HG03439 (cell line): ENCODE measurements at regions not wholly inside any gene's neighbourhood (a gene's known extent, or its start where the extent isn't known, plus 50 kb on each side); places are given as distances from the start of the nearest gene placed in this dataset.
"Not testable (repeated sequence)": the region's sequence is repeated elsewhere in the genome, so short reads cannot be mapped to it uniquely, and the experiment has no call there.

ENCODE experiments used
- ATAC-seq: cut with Tn5 transposase; IDR thresholded peaks from one replicate; pipeline ENCODE4 v1.9.1; 2021; ENCODE audit warnings: mild to moderate bottlenecking, moderate library complexity; ENCODE audit not compliant: unreplicated experiment

DNA sequence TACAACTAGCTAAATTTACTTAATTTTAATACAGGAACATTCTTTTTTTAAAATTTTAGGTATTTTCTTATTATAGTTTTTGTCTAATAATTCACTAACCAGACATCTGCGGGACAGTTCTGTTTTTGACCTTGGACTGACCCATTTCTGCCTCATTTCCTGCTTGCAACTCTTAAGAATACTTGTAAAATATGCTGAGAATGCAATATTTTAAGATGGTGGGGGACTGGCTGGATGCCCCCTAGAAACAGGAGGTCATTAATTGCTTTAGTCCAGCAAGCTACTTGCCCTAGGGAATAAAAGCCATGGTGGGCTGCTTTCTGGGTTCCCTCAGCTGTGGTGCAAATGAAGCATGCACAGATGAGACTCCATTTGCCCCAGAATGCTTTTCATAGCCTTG, 2348.4 kb downstream of the PCDH7 start:
- ATAC-seq, result no peak

DNA sequence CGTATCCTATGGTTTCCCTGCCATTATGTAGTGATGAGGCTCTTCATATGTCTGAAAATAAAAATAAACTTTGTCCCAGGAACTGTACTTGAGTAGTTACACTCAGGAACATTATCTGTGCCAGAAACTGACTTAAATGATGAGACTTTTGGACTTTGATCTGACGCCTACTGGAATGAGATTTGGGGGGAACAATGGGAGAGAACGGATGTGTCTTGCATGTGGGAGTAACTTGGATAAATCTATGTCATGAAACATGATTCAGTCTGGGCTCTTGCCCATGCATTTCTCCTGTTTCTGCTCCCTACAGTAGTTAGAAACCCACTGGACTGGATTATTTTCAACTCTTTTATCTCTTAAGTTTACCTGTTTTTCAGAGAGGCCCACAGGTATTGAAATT, 2351.4 kb downstream of the PCDH7 start:
- ATAC-seq, result no peak

DNA sequence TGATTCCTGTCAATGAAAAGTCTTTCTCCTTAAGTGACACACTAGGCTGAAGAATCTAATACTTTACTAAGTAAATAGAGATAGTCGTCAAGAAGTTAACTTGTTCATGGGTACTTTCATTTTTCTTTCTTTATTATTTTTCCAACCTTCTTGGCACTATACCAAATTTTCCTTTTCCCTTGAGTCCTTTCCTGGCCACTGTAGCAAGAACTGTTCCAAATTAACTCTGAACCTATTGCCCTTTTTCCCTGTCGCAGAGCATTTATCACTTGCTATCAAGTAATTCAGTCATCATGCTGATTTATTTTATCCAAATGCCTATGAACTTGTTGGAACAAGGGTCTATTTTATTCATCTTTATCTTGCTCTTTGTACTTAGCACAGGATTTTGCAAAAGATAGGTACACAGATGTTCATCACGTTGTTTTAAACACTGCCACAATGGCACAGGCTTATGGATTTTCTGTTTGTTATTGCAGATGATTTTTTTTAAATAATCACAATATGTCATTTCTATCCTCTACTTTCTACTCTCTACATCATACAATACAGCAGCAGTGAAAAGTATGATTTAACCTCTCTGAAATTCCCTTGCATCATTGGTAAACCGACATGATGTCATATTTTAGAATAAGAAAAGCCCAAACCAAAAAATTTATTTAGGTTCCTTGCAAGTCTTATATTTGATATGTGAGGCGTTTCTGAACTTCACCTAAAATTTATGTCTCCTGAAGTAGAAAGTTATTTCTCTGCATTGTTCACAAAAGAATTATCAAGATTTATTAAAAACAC, 2352.3 kb downstream of the PCDH7 start:
- ATAC-seq, result no peak

DNA sequence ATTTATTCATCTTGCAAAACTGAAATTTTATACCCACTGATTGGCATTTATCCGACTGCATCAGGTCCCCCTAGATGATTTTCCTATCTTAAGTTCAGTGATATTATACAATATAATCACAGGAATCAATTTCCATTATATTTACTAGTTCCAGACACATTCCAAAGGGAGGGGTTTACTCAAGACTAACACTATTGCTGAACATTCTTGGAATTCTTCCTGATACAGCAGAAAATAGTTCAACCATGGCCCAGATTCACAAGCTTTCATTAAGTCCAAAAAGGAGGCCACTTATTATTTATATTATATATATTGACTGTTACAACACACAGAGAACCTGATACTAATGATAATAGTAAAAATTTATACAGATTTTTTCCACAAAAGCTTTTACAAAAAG, 2353.6 kb downstream of the PCDH7 start:
- no peak for ATAC-seq

DNA sequence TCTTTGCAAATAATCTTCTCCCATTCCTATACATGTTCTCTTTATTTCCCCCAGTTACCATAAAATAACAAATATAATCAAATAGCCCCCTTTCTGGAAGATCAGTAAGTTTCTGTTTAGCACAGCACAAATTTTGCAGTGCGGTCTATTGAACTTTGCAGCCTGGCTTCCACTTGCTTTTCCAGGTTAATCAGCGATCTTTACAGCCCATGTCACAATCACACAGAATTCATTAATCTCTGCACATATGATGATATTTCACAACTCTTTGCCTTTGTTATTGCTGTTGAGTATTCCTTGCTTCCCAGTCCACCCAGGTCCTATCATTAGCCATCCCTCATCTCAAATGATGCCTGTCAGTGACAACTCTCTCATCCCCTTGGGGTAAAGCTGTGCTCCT, 2358.0 kb downstream of the PCDH7 start:
- ATAC-seq, result no peak

DNA sequence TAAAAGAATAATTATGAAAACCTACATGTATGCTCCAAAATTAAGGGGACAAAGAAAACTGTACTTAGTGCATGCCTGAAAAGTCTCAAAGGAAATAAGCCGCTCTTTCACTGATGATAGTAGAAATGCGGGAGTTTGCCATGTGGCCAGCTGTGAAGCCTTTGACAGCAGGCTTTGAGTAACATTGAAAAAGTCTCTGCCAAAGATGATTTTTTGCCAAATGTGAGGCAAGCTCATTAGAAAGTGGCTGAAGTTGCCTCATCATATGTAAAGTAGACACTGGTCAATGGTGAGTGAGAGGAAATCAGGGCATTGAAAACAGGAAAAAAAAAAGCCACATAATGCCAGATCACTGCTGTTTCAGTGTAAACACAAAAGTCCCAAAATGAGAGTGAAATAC, 2360.1 kb downstream of the PCDH7 start:
- ATAC-seq, result no peak

DNA sequence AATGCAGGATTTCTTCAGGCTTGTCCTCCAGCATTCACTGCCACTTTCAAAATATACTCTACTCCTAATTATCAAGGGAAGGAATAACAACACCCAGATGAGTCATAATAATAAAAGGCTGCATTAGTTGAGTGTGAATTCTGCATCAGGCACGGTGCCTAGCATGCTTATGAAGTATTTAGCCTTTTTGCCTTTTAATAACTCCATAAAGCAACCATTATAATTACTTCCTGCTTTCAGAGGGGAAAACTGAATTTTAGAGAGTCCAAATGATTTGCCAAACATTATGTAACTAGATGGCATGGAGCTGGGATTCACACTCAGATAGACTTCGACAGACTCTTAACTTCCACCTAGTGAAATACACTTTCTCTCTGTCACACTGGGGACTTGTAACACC, 2365.5 kb downstream of the PCDH7 start:
- ATAC-seq, result no peak

DNA sequence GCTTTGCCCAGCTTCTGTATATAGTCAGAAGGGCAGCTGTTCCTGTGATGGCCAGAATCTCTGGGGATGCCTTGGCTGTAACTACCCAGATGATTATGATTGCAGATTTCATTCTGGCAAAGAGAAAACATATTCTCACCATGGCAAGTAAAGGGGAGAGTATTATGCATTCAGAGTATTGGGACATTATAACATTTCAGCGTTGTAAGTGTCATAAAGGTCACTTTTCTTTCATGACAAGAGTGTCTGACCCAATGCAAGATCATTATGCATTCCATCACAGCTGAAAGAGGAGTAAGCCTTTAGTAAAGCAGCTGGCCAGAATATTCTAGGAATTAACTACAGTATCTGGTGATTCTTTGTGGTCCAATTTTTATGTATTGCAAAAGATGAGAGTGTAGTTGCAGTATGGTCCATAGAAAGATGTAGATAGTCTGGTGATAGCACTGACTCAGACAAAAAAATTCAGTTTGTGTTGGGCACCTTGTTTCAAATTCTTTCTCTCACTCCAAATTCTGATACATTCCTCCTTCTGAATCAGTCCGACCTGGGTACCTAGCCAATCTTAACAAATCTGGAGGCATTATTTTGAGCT, 2366.3 kb downstream of the PCDH7 start:
- no peak for ATAC-seq

DNA sequence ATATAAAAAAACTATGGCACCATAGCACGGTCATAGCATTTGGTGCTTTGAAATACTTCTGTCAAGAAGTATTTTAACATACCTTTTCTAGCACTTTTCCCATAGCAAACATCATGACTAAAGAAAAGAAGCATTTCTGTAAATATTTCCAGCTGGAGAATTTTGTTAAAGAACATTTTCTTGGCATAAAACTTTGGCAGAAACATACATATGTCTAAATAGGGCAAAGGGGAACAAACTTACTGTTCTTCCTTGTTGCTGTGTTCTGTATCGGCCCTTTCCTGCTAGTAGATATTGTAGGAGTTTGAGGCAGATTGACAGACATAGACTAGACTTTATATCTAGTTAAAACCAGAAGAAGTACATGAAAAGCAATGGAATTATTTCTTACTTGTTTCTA, 2368.5 kb downstream of the PCDH7 start:
- no peak for ATAC-seq

DNA sequence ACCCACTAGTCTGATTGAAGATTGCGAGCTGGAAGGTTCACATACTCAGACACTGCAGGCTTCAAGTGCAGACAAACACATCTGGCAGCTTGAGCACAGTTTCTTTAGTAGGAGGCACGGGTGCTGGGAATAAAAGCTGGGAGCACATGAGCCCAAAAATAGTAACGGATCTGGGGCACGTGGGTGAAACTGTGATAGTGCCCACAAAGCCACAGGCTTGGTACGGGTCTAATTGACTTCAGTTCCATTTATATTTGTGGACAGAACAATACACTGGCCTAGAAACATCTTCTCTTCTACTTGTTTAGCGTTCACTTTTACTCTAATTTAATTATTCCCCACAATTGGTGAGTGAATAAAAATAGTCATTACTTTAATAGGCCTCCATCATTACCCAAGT, 2370.7 kb downstream of the PCDH7 start:
- ATAC-seq, result no peak

DNA sequence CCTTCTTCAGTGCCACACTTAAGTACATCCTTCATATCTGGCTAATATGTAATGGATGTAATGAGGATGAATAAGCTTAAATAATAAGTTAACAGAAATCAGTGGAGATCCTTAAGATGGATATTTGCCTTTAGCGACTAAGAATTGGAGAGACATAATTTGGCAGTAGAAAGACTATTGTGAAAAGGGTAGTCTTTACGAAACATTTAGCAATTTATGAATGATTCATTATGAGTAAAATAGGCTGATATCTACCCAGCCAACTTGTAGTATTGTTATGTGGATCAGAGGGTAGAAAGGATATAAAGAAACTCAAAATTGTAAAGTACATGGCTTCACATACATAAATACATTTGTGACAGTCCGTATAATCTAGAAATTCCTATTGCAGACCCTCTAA, 2371.8 kb downstream of the PCDH7 start:
- ATAC-seq, result no peak

DNA sequence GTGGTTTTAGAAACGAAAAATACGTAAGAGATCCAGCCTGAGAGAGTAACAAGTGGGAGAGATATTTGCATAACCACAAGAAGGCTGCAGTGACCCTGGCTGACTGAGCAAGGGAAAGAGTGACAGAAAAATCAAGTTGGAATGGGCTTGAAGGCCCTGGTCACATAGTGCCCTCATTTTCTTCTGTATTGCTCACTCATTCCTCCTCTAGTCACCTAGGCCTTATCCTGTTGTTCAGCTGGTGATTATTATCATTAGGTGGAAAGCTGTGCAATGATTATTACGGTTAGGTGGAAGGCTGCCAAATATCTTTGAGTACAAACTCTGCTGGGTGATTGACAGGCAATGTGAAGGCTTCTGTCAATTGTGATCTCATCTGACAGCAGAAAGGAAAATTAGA, 2384.1 kb downstream of the PCDH7 start:
- ATAC-seq, result no peak

DNA sequence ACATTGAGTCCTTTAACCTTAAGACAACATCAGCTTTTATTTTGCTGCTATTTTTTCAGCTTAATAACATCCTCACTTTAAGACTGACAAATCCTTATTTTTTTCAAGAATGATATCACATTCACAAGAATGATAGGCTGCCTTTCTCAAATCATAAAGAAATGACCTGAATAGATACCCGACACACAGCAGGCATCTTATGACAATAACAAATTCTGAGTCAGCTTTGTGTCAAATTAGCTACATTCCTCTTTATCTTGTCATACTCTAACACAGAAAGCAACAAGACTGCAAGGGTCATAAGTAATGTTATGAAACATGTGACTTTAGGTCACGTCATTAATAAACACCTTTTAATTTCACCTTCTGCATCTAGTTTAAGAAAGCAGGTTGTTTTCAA, 2387.6 kb downstream of the PCDH7 start:
- ATAC-seq, result no peak

DNA sequence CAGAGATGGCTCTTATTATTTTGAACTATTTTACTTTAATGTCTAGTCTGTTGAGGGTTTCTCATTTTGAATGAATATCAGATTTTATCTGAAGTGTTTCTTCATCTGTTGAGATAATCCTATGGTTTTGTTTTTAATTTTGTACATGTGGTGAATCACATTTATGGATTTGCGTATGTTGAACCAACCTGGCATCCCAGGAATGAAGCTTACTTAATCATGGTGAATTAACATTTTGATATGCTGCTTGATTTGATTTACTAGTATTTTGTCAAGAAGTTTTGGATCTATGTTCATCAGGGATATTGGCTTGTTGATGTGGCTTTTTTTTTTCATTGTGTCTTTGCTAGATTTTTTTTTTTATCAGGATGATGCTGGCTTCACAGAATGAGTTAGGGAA, 2390.9 kb downstream of the PCDH7 start:
- no peak for ATAC-seq

DNA sequence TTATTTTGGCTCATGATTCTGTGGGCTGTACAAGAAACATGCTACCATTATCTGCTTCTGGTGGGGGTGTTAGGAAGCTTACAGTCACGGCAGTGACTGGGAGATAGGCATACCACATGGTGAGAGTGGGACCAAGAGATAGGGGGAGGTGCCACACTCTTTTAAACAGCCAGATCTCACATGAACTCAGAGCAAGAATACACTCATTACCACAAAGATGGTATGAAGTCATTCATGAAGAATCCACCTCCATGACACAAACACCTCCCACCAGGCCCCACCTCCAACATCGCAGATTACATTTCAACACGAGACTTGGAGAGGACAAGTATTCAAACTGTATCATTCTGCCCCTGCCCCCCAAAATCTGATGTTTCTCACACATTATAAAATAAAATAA, 2396.7 kb downstream of the PCDH7 start:
- ATAC-seq, result no peak

DNA sequence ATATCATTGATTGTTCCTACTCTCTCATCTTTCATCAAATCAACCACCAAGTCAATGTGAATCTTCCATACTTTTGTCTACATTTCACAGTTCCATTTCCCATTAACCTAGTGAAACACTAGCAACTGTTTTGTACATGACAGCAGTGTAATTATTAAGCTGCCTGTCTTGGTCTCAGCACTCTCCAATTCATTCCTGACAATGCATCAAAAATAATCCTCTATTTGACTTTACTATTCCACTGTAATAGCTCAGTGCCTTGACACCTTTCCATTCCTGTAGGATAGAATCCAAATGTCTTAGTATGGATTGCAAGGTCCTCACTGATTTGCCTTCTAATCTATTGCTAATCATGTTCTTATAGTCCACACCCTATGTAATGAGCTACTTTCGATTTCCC, 2405.8 kb downstream of the PCDH7 start:
- ATAC-seq, result no peak

DNA sequence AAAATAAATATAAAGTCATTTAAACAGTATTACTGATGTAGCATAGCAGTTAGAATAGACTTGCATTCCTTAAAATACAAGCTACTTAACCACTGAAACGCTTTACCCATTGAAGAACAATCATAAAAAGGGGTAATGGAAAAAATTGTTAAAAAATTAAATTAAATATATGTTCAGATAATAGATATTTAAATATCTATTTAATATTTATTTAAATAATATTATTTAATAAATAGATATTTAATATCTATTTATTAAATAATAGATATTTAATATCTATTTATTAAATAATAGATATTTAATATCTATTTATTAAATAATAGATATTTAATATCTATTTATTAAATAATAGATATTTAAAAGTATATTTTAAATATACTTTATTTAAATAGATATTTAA, 2410.5 kb downstream of the PCDH7 start:
- ATAC-seq, result not testable (repeated sequence)

DNA sequence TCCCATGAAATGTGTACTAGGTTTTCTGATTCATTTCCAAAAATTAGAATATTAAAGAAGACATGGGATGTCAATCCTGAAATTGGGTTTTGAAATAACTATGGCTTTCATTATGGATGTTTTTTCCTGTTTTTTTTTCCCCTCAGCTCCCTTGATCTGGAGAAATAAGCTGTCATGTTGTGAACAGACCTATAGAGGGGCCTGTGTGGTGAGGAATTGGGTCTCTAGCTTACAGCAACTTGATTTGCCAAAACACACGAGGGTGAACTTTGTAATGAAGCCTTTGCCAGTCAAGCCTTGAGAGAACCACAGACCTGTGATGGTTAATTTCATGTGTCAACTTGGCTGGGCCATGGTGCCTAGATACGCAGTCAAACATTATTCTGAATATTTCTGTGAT, 2413.6 kb downstream of the PCDH7 start:
- no peak for ATAC-seq

DNA sequence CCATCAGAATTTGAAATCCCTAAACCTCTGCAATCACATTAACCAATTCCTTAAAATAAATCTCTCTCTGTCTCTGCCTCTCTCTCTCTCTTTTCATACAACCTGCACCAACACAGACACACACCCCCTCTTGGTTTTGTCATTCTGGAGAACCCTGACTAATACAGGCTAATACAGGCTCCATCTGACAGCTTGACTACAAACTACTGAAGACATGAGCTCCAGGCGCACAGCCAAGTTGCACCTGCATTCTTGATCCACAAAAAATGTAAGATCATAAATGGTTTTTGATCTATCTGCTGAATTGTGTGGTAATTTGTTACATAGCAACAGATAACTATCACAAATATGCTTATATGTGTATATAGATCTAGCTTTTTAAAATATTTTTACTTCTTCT, 2414.2 kb downstream of the PCDH7 start:
- no peak for ATAC-seq

DNA sequence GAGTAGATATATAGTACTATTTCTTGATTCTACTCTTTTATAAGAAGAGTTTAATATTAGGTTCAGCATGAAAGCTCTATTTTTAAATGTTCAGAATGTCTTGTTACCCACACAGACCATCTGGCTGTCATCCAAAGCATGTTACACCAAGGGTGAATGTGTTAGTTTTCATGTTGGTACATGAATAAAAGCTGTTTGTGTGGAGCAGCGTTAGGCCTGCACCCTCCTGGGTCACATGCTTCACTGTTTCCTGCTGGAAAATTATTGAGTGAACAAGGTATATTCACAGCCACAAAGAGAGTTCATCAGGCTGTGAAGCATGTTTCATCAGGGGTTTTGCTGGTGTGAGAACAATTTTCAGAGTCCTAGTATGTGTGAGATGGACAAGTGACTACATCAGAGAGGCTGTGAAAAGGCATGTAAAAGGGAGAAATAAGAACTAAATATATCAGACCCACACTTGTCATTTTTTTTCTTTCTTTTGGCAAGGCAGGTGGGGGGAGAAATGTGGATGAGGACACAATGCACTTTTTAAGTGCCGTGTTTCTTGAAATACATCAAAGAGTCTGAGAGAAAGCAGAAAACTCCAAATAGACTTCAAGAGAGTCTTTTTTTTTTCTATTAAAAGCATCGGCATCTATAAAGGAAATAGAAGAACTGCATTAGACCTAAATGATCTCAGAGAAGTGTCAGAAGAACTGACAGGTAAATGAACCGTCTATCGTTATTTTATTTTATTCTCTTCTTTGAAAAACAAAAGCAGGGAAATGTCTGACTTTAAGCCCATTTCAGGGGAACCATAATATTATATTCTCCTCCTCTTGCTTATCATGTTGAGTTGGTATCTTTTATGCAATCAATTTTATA, 2429.7 kb downstream of the PCDH7 start:
- ATAC-seq, result no peak

DNA sequence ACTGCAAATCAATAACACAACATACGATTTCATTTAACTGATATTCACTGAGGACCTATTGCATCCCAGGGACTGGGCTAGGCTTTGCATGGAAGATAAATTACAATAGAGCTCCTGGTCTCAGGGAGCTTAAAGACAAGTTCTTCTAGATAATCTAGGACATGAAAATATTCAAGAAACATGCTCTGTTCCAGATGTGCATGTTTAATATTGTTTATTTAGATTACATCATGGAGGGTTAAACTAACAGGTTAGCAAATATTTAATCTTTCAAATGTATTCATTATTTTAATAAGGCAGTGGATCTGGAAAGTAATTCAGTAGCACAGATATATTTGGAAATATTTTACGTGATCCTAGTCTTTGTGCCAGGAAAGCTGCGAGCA, 2430.3 kb downstream of the PCDH7 start:
- ATAC-seq, result no peak

DNA sequence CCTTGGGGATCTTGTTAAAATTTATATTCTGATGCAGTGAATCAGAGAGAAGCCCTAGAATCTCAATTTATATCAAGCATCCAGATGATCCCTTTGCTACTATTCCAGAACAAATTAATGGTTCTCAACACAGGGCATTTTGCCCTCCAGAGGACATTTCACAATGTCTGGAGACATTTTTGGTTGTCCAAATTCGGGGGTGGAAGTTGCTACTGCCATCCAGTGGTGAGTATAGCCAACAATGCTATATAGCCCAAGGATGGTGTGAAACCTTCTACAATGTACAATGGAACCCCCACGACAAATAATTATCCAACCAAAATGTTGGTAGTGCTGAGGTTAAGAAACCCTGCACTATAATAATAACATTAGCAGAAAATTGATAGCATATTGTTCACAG, 2440.0 kb downstream of the PCDH7 start:
- no peak for ATAC-seq
